ENCODE measurements at regions not wholly inside any gene's neighbourhood (a gene's known extent, or its start where the extent isn't known, plus 50 kb on each side); places are given as distances from the start of the nearest gene placed in this dataset.

GRCh38 chr5:8226148-8226547 lies 357.2 kb downstream of the MTRR start:
- Mint-ChIP-seq H3K4me3 (no peak overlapping the region), H3K27me3 (ENCODE audit: low read depth) (peaks cover 3% of the 10 kb centered on the region), H3K36me3 (no peaks in the 10 kb centered on the region), H3K27ac (no peak overlapping the region), H3K9me3 (peaks cover 37% of the 10 kb centered on the region), H3K4me1 (no peaks in the 10 kb centered on the region)
- no peak for TF ChIP-seq CTCF (IDR thresholded peaks at IDR 0.05; ENCODE audit: unreplicated experiment)
- no peak for DNase-seq (ENCODE audit: low spot score in 2 of 2, unreplicated experiment in 2 of 2)

- Mint-ChIP-seq H3K4me1 (no peaks in the 10 kb centered on the region), H3K27ac (no peak overlapping the region), H3K36me3 (no peaks in the 10 kb centered on the region), H3K4me3 (no peak overlapping the region), H3K27me3 (ENCODE audit: low read depth) (peaks cover 5% of the 10 kb centered on the region), H3K9me3 (peaks cover 28% of the 10 kb centered on the region)
- no peak for TF ChIP-seq CTCF (IDR thresholded peaks at IDR 0.05; ENCODE audit: unreplicated experiment)
- no peak for DNase-seq (ENCODE audit: low spot score in 2 of 2, unreplicated experiment in 2 of 2)
Observed at GRCh38 chr5:8227112-8227511, 358.2 kb downstream of the MTRR start.

GRCh38 chr5:8229551-8229950 lies 360.6 kb downstream of the MTRR start:
- Mint-ChIP-seq H3K27me3 (ENCODE audit: low read depth) (peaks cover 9% of the 10 kb centered on the region), H3K36me3 (no peaks in the 10 kb centered on the region), H3K4me3 (no peak overlapping the region), H3K4me1 (no peaks in the 10 kb centered on the region), H3K9me3 (peaks cover 7% of the 10 kb centered on the region), H3K27ac (no peak overlapping the region)
- TF ChIP-seq CTCF (IDR thresholded peaks at IDR 0.05; ENCODE audit: unreplicated experiment), result no peak
- no peak for DNase-seq (ENCODE audit: low spot score in 2 of 2, unreplicated experiment in 2 of 2)

GRCh38 chr5:8230868-8231267 lies 361.9 kb downstream of the MTRR start:
- H3K27me3 Mint-ChIP-seq (ENCODE audit: low read depth), result peaks cover 9% of the 10 kb centered on the region
- no peak overlapping the region for H3K27ac Mint-ChIP-seq
- H3K4me3 Mint-ChIP-seq, result no peak overlapping the region
- H3K36me3 Mint-ChIP-seq, result no peaks in the 10 kb centered on the region
- DNase-seq (ENCODE audit: low spot score in 2 of 2, unreplicated experiment in 2 of 2), result no peak
- no peaks in the 10 kb centered on the region for H3K4me1 Mint-ChIP-seq
- H3K9me3 Mint-ChIP-seq, result no peaks in the 10 kb centered on the region
- TF ChIP-seq CTCF (IDR thresholded peaks at IDR 0.05; ENCODE audit: unreplicated experiment), result no peak

- DNase-seq (ENCODE audit: low spot score in 2 of 2, unreplicated experiment in 2 of 2), result no peak
- Mint-ChIP-seq H3K4me1 (no peaks in the 10 kb centered on the region), H3K9me3 (peaks cover 3% of the 10 kb centered on the region), H3K27me3 (ENCODE audit: low read depth) (peaks cover 15% of the 10 kb centered on the region), H3K4me3 (no peak overlapping the region), H3K36me3 (no peaks in the 10 kb centered on the region), H3K27ac (no peak overlapping the region)
- TF ChIP-seq CTCF (IDR thresholded peaks at IDR 0.05; ENCODE audit: unreplicated experiment), result no peak
Observed at GRCh38 chr5:8233479-8233878, 364.5 kb downstream of the MTRR start.

- peaks cover 3% of the 10 kb centered on the region for H3K9me3 Mint-ChIP-seq
- no peak for DNase-seq (ENCODE audit: low spot score in 2 of 2, unreplicated experiment in 2 of 2)
- no peaks in the 10 kb centered on the region for H3K4me1 Mint-ChIP-seq
- no peaks in the 10 kb centered on the region for H3K36me3 Mint-ChIP-seq
- no peak overlapping the region for H3K4me3 Mint-ChIP-seq
- H3K27me3 Mint-ChIP-seq (ENCODE audit: low read depth), result peaks cover 15% of the 10 kb centered on the region
- H3K27ac Mint-ChIP-seq, result no peak overlapping the region
- TF ChIP-seq CTCF (IDR thresholded peaks at IDR 0.05; ENCODE audit: unreplicated experiment), result no peak
Observed at GRCh38 chr5:8234179-8234770, 365.3 kb downstream of the MTRR start.
